PC-9 (cell line): ENCODE measurements at regions not wholly inside any gene's neighbourhood (a gene's known extent, or its start where the extent isn't known, plus 50 kb on each side); places are given as distances from the start of the nearest gene placed in this dataset.

Experiments
- CTCF ChIP-seq: fragments of 200-600 bp; sonication (generic); conservative IDR thresholded peaks from 2 replicates; pipeline ENCODE4 v1.6.1; 2017; ENCODE audit warnings: mixed run types, antibody characterized with exemption, mild to moderate bottlenecking, moderate library complexity
- EZH2 ChIP-seq: fragments of 200-600 bp; sonication (generic); IDR thresholded peaks from 2 replicates; pipeline ENCODE4 v1.8.0; 2017; ENCODE audit warnings: antibody characterized with exemption, low read depth

GRCh38 chr2:160557903-160558302, 64.3 kb upstream of the RBMS1 start:
- TF ChIP-seq CTCF (no peak), EZH2 (no peak)
